ENCODE measurements at regions not wholly inside any gene's neighbourhood (a gene's known extent, or its start where the extent isn't known, plus 50 kb on each side); places are given as distances from the start of the nearest gene placed in this dataset.

DNA sequence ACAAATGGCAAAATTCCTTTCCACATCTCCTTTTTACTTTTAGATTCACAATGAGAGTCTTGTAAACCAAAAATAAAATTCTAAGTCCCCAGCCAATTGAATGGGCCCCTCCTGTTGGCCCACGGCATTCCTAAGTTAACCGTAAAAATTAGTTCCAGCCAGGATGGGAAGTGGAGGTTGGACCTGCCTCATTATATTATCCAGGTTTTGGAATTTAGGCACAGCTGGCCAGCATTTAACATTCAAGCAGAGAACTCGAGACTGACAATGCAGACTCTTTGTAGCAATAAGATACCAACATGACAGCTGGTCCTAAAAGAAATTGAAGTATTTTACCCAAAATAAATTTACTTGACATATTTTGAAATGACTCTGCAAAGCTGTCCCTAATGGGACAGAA is 321.0 kb upstream of the NAALADL2 start:
- Histone ChIP-seq H2BK12ac (ENCODE audit: low read depth, low read length) (no peak overlapping the region), H3K79me1 (ENCODE audit: low read depth, low read length) (no peaks in the 10 kb centered on the region), H4K5ac (ENCODE audit: insufficient read length, low read depth, low read length) (peak overlapping the region; percentile 57), H3K27me3 (replicated peaks in 1 of 4; ENCODE audit: control insufficient read depth in 3 of 4, extremely low read depth in 1 of 4, insufficient read depth in 3 of 4, low read length in 3 of 4) (no peaks in the 10 kb centered on the region), H3K4ac (replicated peaks; ENCODE audit: insufficient read length, low read depth, low read length) (no peak overlapping the region), H3K9ac (replicated peaks in 1 of 4; ENCODE audit: extremely low read depth in 1 of 4, low read depth in 3 of 4, low read length in 3 of 4) (no peak overlapping the region), H3K23me2 (ENCODE audit: low read depth, low read length) (no peaks in the 10 kb centered on the region), H2BK15ac (ENCODE audit: low read length) (no peak overlapping the region), H3K4me1 (replicated peaks in 1 of 4; ENCODE audit: control insufficient read depth in 3 of 4, insufficient read depth in 4 of 4, low read length in 3 of 4) (peaks cover 2 to 18% (median 9%) of the 10 kb centered on the region in 4 experiments; a peak in 6 of 7 replicates), H3K23ac (ENCODE audit: insufficient read length) (no peak overlapping the region), H2AFZ (ENCODE audit: low read length) (no peak overlapping the region), H3K4me2 (ENCODE audit: insufficient read depth in 1 of 2, low read depth in 2 of 2, low read length in 2 of 2) (peak overlapping the region; percentile 26 to 43; a peak in 3 of 4 replicates), H4K91ac (replicated peaks; ENCODE audit: insufficient read length, low read length) (no peak overlapping the region), H2BK20ac (ENCODE audit: low read length) (no peak overlapping the region), H3K4me3 (ENCODE audit: extremely low read depth in 1 of 4, insufficient read depth in 2 of 4, low read depth in 3 of 4, low read length in 4 of 4) (peak overlapping the region in 1 of 4 experiments; percentile 21; a peak in 1 of 8 replicates), H3K56ac (replicated peaks; ENCODE audit: insufficient read length, low read depth, low read length) (no peak overlapping the region), H3K27ac (ENCODE audit: low read depth, low read length) (no peak overlapping the region), H3K18ac (ENCODE audit: extremely low read depth, low read length) (no peak overlapping the region), H2BK120ac (replicated peaks; ENCODE audit: low read depth, low read length) (no peak overlapping the region), H2BK5ac (ENCODE audit: low read depth, low read length) (no peak overlapping the region), H4K8ac (ENCODE audit: extremely low read depth, insufficient read depth, low read length) (no peak overlapping the region), H4K20me1 (replicated peaks in 1 of 2; ENCODE audit: control insufficient read depth in 1 of 2, insufficient read depth in 2 of 2, low read length in 2 of 2) (no peaks in the 10 kb centered on the region), H3K36me3 (ENCODE audit: control insufficient read depth in 2 of 4, insufficient read depth in 4 of 4, low read length in 3 of 4) (no peaks in the 10 kb centered on the region), H3K79me2 (ENCODE audit: control insufficient read depth in 1 of 2, insufficient read depth in 2 of 2, low read length in 2 of 2) (no peaks in the 10 kb centered on the region), H3K14ac (ENCODE audit: insufficient read length) (no peak overlapping the region), H2AK5ac (ENCODE audit: low read depth, low read length) (no peak overlapping the region), H3K9me3 (ENCODE audit: insufficient read depth in 2 of 2, low read depth in 1 of 2, low read length in 1 of 2) (no peaks in the 10 kb centered on the region)
- CTCF ChIA-PET (ENCODE audit: partially characterized antibody) = interaction anchor here (1.2 kb wide), 1 partner anchor 11 kb away, joined by 3 read pairs; no protein-coding TSS in a partner anchor
- DNase-seq (ENCODE audit: low read depth in 1 of 2, low spot score in 2 of 2) (no peak), FAIRE-seq (peak; percentile 52)
- 43% methylated on average over 3 of the region's 3 CpGs; no CpG with 5 or more reads in 1 of the 2 experiments for WGBS, 2 experiments (ENCODE audit: extremely low coverage in 1 of 2, insufficient coverage in 1 of 2, insufficient read length in 1 of 2, insufficient replicate concordance in 2 of 2, low coverage in 1 of 2, low lambda C conversion rate in 2 of 2, missing lambda C conversion rate in 1 of 2)
- POLR2A ChIA-PET (ENCODE audit: partially characterized antibody) = no interaction called here
- TF ChIP-seq RBBP5 (IDR thresholded peaks at IDR 0.05; ENCODE audit: borderline replicate concordance, low read depth, low read length) (no peak), PHF8 (conservative IDR thresholded peaks at IDR 0.05; ENCODE audit: low read depth, low read length) (no peak), RXRA (IDR thresholded peaks at IDR 0.05; ENCODE audit: insufficient read depth, low read depth, low read length) (no peak), SIX5 (IDR thresholded peaks at IDR 0.05; ENCODE audit: low read depth, low read length) (no peak), CBX8 (IDR thresholded peaks at IDR 0.05; ENCODE audit: borderline replicate concordance, low read depth, low read length) (no peak)
